OCI-LY7 (cell line): ENCODE measurements at regions not wholly inside any gene's neighbourhood (a gene's known extent, or its start where the extent isn't known, plus 50 kb on each side); places are given as distances from the start of the nearest gene placed in this dataset.

Experiments
- CTCF ChIP-seq: fragments of 200-600 bp; sonication (generic); conservative IDR thresholded peaks from 2 replicates; pipeline ENCODE4 v1.5.1; 2014; ENCODE audit warnings: mild to moderate bottlenecking, antibody characterized with exemption, low read length, moderate library complexity, mixed read lengths
- EZH2phosphoT487 ChIP-seq: fragments of 200-600 bp; sonication (generic); IDR thresholded peaks from 2 replicates; pipeline ENCODE4 v1.6.1; 2018; ENCODE audit warnings: low read depth, borderline replicate concordance, mild to moderate bottlenecking, mixed run types, antibody characterized with exemption, low read length, moderate library complexity, mixed read lengths

GRCh38 chr11:134640971-134641968 lies 229.2 kb upstream of the B3GAT1 start:
- TF ChIP-seq CTCF: no peak
- no peak for TF ChIP-seq EZH2phosphoT487
